Skeletal muscle satellite cell (primary cell): ENCODE measurements at regions not wholly inside any gene's neighbourhood (a gene's known extent, or its start where the extent isn't known, plus 50 kb on each side); places are given as distances from the start of the nearest gene placed in this dataset.

Source experiments
- H3K27me3 ChIP-seq: 2 replicates; pipeline ENCODE4 v1.7.0; 2013; ENCODE audit warnings: low read length; ENCODE audit not compliant: control insufficient read depth, insufficient read depth
- H3K36me3 ChIP-seq: 2 replicates; pipeline ENCODE4 v1.7.0; 2013; ENCODE audit warnings: mild to moderate bottlenecking, control low read depth, low read length; ENCODE audit not compliant: insufficient read depth
- H3K4me1 ChIP-seq: 2 replicates; pipeline ENCODE4 v1.7.0; 2013; ENCODE audit warnings: low read length; ENCODE audit not compliant: control insufficient read depth, insufficient read depth
- H3K4me2 ChIP-seq: 2 replicates; pipeline ENCODE4 v1.7.0; 2013; ENCODE audit warnings: mild to moderate bottlenecking, low read length
- H3K4me3 ChIP-seq: 2 replicates; pipeline ENCODE4 v1.7.0; 2013; ENCODE audit warnings: low read length
- H3K9ac ChIP-seq: 2 replicates; pipeline ENCODE4 v1.7.0; 2013; ENCODE audit warnings: mild to moderate bottlenecking, low read depth, low read length, moderate library complexity
- H3K9me3 ChIP-seq: replicated peaks from 2 replicates; pipeline ENCODE4 v1.7.0; 2013; ENCODE audit warnings: mild to moderate bottlenecking, control low read depth, low read length

GRCh38 chr20:6691516-6691915, 76.0 kb upstream of the BMP2 start:
- H3K9ac ChIP-seq, result no peak overlapping the region
- H3K4me2 ChIP-seq, result no peak overlapping the region
- no peaks in the 10 kb centered on the region for H3K9me3 ChIP-seq

GRCh38 chr20:6689339-6689973, 78.0 kb upstream of the BMP2 start:
- Histone ChIP-seq H3K4me1 (no peaks in the 10 kb centered on the region), H3K4me3 (no peak overlapping the region), H3K36me3 (no peaks in the 10 kb centered on the region), H3K9ac (no peak overlapping the region), H3K27me3 (peaks cover 7% of the 10 kb centered on the region), H3K9me3 (no peaks in the 10 kb centered on the region), H3K4me2 (no peak overlapping the region)

More at GRCh38 chr20:6691516-6691915, 76.0 kb upstream of the BMP2 start:
- peaks cover 6% of the 10 kb centered on the region for H3K27me3 ChIP-seq
- no peaks in the 10 kb centered on the region for H3K4me1 ChIP-seq
- no peaks in the 10 kb centered on the region for H3K36me3 ChIP-seq
- no peak overlapping the region for H3K4me3 ChIP-seq

GRCh38 chr20:6686171-6686570, 81.3 kb upstream of the BMP2 start:
- Histone ChIP-seq H3K27me3 (peaks cover 14% of the 10 kb centered on the region), H3K9me3 (no peaks in the 10 kb centered on the region), H3K4me3 (no peak overlapping the region)

GRCh38 chr20:6685626-6686025, 81.9 kb upstream of the BMP2 start:
- Histone ChIP-seq H3K4me2 (no peak overlapping the region), H3K4me1 (no peaks in the 10 kb centered on the region), H3K4me3 (no peak overlapping the region), H3K9me3 (no peaks in the 10 kb centered on the region), H3K9ac (no peak overlapping the region), H3K36me3 (no peaks in the 10 kb centered on the region), H3K27me3 (peaks cover 19% of the 10 kb centered on the region)

More at GRCh38 chr20:6686171-6686570, 81.3 kb upstream of the BMP2 start:
- Histone ChIP-seq H3K9ac (no peak overlapping the region), H3K4me2 (no peak overlapping the region), H3K36me3 (no peaks in the 10 kb centered on the region), H3K4me1 (no peaks in the 10 kb centered on the region)

GRCh38 chr20:6685181-6685582, 82.3 kb upstream of the BMP2 start:
- Histone ChIP-seq H3K4me3 (no peak overlapping the region), H3K36me3 (no peaks in the 10 kb centered on the region), H3K4me1 (no peaks in the 10 kb centered on the region), H3K4me2 (no peak overlapping the region), H3K9me3 (no peaks in the 10 kb centered on the region), H3K27me3 (peaks cover 20% of the 10 kb centered on the region), H3K9ac (no peak overlapping the region)

- Histone ChIP-seq H3K9ac (no peak overlapping the region), H3K9me3 (no peaks in the 10 kb centered on the region), H3K27me3 (peaks cover 31% of the 10 kb centered on the region), H3K36me3 (no peaks in the 10 kb centered on the region), H3K4me3 (no peak overlapping the region), H3K4me1 (no peaks in the 10 kb centered on the region), H3K4me2 (no peak overlapping the region)
These were observed 84.2 kb upstream of the BMP2 start for GRCh38 chr20:6683021-6683977.

GRCh38 chr20:6680854-6681253, 86.6 kb upstream of the BMP2 start:
- no peaks in the 10 kb centered on the region for H3K9me3 ChIP-seq
- no peaks in the 10 kb centered on the region for H3K36me3 ChIP-seq
- H3K4me1 ChIP-seq, result no peaks in the 10 kb centered on the region
- H3K27me3 ChIP-seq, result peaks cover 38% of the 10 kb centered on the region
- no peak overlapping the region for H3K4me2 ChIP-seq
- no peak overlapping the region for H3K9ac ChIP-seq
- no peak overlapping the region for H3K4me3 ChIP-seq

GRCh38 chr20:6680441-6680840, 87.0 kb upstream of the BMP2 start:
- Histone ChIP-seq H3K4me3 (no peak overlapping the region), H3K9me3 (no peaks in the 10 kb centered on the region), H3K27me3 (peaks cover 40% of the 10 kb centered on the region), H3K9ac (no peak overlapping the region), H3K4me1 (no peaks in the 10 kb centered on the region), H3K4me2 (no peak overlapping the region), H3K36me3 (no peaks in the 10 kb centered on the region)

- Histone ChIP-seq H3K4me3 (no peak overlapping the region), H3K4me2 (no peak overlapping the region), H3K27me3 (peaks cover 37% of the 10 kb centered on the region), H3K9ac (no peak overlapping the region), H3K4me1 (no peaks in the 10 kb centered on the region), H3K36me3 (no peaks in the 10 kb centered on the region), H3K9me3 (no peaks in the 10 kb centered on the region)
These were observed 88.4 kb upstream of the BMP2 start for GRCh38 chr20:6679086-6679485.

- Histone ChIP-seq H3K9ac (no peak overlapping the region), H3K27me3 (peaks cover 42% of the 10 kb centered on the region)
These were observed 89.4 kb upstream of the BMP2 start for GRCh38 chr20:6678101-6678500.

GRCh38 chr20:6674831-6675230, 92.7 kb upstream of the BMP2 start:
- Histone ChIP-seq H3K9me3 (no peaks in the 10 kb centered on the region), H3K4me3 (no peak overlapping the region), H3K9ac (no peak overlapping the region)

More at GRCh38 chr20:6678101-6678500, 89.4 kb upstream of the BMP2 start:
- no peaks in the 10 kb centered on the region for H3K36me3 ChIP-seq
- H3K9me3 ChIP-seq, result no peaks in the 10 kb centered on the region
- no peak overlapping the region for H3K4me2 ChIP-seq
- H3K4me1 ChIP-seq, result no peaks in the 10 kb centered on the region
- H3K4me3 ChIP-seq, result no peak overlapping the region

More at GRCh38 chr20:6674831-6675230, 92.7 kb upstream of the BMP2 start:
- Histone ChIP-seq H3K27me3 (peaks cover 26% of the 10 kb centered on the region), H3K36me3 (no peaks in the 10 kb centered on the region), H3K4me1 (no peaks in the 10 kb centered on the region), H3K4me2 (no peak overlapping the region)
